ENCODE measurements at regions not wholly inside any gene's neighbourhood (a gene's known extent, or its start where the extent isn't known, plus 50 kb on each side); places are given as distances from the start of the nearest gene placed in this dataset.

GRCh38 chr2:219718066-219718465 lies 90.6 kb downstream of the SLC4A3 start:
- Histone ChIP-seq H3K4me2 (no peak overlapping the region), H4K20me1 (ENCODE audit: insufficient read depth, poor library complexity, severe bottlenecking) (no peaks in the 10 kb centered on the region), H2AFZ (no peak overlapping the region), H3K79me2 (no peaks in the 10 kb centered on the region), H3K9me2 (replicated peaks; ENCODE audit: insufficient read depth) (no peaks in the 10 kb centered on the region), H3K4me3 (no peak overlapping the region), H3K4me1 (ENCODE audit: insufficient read depth) (no peaks in the 10 kb centered on the region), H3K36me3 (replicated peaks; ENCODE audit: insufficient read depth, low read depth) (no peaks in the 10 kb centered on the region), H3K9me3 (ENCODE audit: low read depth) (no peaks in the 10 kb centered on the region), H3K27ac (no peak overlapping the region), H3K27me3 (no peaks in the 10 kb centered on the region)
- TF ChIP-seq CTCF (IDR thresholded peaks at IDR 0.05; ENCODE audit: poor library complexity): no peak
- TF ChIP-seq EZH2 (IDR thresholded peaks at IDR 0.05; ENCODE audit: borderline replicate concordance): no peak
- no peak for TF ChIP-seq EZH2phosphoT487 (IDR thresholded peaks at IDR 0.05; ENCODE audit: low read depth, severe bottlenecking, unreplicated experiment)
- 87% methylated on average over 3 of the region's 3 CpGs for WGBS (ENCODE audit: low lambda C conversion rate, missing lambda C conversion rate)
- DNase-seq (ENCODE audit: low spot score): no peak

- Histone ChIP-seq H2AFZ (no peak overlapping the region), H3K9me2 (replicated peaks; ENCODE audit: insufficient read depth) (no peaks in the 10 kb centered on the region), H3K9me3 (ENCODE audit: low read depth) (no peaks in the 10 kb centered on the region), H4K20me1 (ENCODE audit: insufficient read depth, poor library complexity, severe bottlenecking) (no peaks in the 10 kb centered on the region), H3K4me3 (no peak overlapping the region), H3K27me3 (no peaks in the 10 kb centered on the region), H3K27ac (no peak overlapping the region), H3K4me2 (no peak overlapping the region), H3K79me2 (no peaks in the 10 kb centered on the region), H3K4me1 (ENCODE audit: insufficient read depth) (no peaks in the 10 kb centered on the region), H3K36me3 (replicated peaks; ENCODE audit: insufficient read depth, low read depth) (no peaks in the 10 kb centered on the region)
- TF ChIP-seq EZH2 (IDR thresholded peaks at IDR 0.05; ENCODE audit: borderline replicate concordance) (no peak), EZH2phosphoT487 (IDR thresholded peaks at IDR 0.05; ENCODE audit: low read depth, severe bottlenecking, unreplicated experiment) (no peak), CTCF (IDR thresholded peaks at IDR 0.05; ENCODE audit: poor library complexity) (no peak)
- DNase-seq (ENCODE audit: low spot score): no peak
- 86% methylated on average over 4 of the region's 4 CpGs for WGBS (ENCODE audit: low lambda C conversion rate, missing lambda C conversion rate)
Observed at GRCh38 chr2:219719521-219719920, 92.1 kb downstream of the SLC4A3 start.

DNA sequence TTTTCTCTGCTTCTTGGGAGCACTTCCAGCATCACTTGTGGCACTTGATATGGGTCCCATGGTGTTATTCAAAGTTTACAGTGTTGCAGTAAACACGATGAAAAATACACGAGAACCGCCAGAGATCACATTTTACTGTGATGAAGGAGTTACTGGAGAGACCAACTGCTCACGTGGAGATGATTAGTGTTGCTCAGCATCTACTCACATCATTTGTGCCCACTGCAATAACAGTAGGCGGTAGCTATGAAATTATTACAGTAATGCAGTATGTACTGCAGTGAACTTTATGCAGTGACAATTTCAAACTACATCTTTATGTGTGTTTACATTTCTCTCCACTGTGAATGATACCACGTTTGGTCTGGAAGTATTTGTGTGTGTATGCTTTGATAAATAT lies 93.5 kb downstream of the SLC4A3 start:
- DNase-seq (ENCODE audit: low spot score): no peak
- H3K36me3 ChIP-seq (replicated peaks; ENCODE audit: insufficient read depth, low read depth): no peaks in the 10 kb centered on the region
- H3K4me1 ChIP-seq (ENCODE audit: insufficient read depth): peaks cover 7% of the 10 kb centered on the region
- 73% methylated on average over 6 of the region's 6 CpGs for WGBS (ENCODE audit: low lambda C conversion rate, missing lambda C conversion rate)
- no peak for TF ChIP-seq EZH2phosphoT487 (IDR thresholded peaks at IDR 0.05; ENCODE audit: low read depth, severe bottlenecking, unreplicated experiment)
- no peak for TF ChIP-seq EZH2 (IDR thresholded peaks at IDR 0.05; ENCODE audit: borderline replicate concordance)
- TF ChIP-seq CTCF (IDR thresholded peaks at IDR 0.05; ENCODE audit: poor library complexity): no peak
- no peak overlapping the region for H3K4me2 ChIP-seq
- no peaks in the 10 kb centered on the region for H3K9me3 ChIP-seq (ENCODE audit: low read depth)
- H3K4me3 ChIP-seq: no peak overlapping the region
- H3K27ac ChIP-seq: no peak overlapping the region
- H2AFZ ChIP-seq: no peak overlapping the region
- H4K20me1 ChIP-seq (ENCODE audit: insufficient read depth, poor library complexity, severe bottlenecking): no peaks in the 10 kb centered on the region
- H3K79me2 ChIP-seq: no peaks in the 10 kb centered on the region
- H3K9me2 ChIP-seq (replicated peaks; ENCODE audit: insufficient read depth): no peaks in the 10 kb centered on the region
- H3K27me3 ChIP-seq: no peaks in the 10 kb centered on the region

Data from hepatocyte (in vitro differentiated cells).